ENCODE measurements at regions not wholly inside any gene's neighbourhood (a gene's known extent, or its start where the extent isn't known, plus 50 kb on each side); places are given as distances from the start of the nearest gene placed in this dataset.

DNA sequence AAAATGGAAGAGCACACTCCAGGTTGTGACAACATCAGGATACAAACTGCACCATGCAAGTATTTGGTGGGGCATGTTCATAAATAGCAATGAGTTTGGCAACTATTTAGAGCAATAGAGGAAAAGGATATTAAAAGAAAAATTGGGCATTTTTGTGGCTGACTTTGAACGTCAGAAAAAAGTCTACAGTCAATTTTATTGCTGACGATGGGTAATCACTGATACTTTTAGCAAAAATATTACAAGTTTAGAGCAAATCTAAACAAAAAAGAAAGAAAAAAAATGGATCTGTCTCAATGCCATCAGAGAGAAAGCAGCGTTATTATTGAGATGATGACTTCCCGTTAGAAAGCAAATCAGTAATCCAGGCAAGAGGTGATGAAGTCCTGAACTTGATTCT, 65.2 kb downstream of the CGGBP1 start:
- TF ChIP-seq, protein P1, sequence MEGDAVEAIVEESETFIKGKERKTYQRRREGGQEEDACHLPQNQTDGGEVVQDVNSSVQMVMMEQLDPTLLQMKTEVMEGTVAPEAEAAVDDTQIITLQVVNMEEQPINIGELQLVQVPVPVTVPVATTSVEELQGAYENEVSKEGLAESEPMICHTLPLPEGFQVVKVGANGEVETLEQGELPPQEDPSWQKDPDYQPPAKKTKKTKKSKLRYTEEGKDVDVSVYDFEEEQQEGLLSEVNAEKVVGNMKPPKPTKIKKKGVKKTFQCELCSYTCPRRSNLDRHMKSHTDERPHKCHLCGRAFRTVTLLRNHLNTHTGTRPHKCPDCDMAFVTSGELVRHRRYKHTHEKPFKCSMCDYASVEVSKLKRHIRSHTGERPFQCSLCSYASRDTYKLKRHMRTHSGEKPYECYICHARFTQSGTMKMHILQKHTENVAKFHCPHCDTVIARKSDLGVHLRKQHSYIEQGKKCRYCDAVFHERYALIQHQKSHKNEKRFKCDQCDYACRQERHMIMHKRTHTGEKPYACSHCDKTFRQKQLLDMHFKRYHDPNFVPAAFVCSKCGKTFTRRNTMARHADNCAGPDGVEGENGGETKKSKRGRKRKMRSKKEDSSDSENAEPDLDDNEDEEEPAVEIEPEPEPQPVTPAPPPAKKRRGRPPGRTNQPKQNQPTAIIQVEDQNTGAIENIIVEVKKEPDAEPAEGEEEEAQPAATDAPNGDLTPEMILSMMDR (IDR thresholded peaks at IDR 0.05) = no peak
- TF ChIP-seq ZFX (IDR thresholded peaks at IDR 0.05; ENCODE audit: borderline replicate concordance) = no peak
